C4-2B (cell line): ENCODE measurements at regions not wholly inside any gene's neighbourhood (a gene's known extent, or its start where the extent isn't known, plus 50 kb on each side); places are given as distances from the start of the nearest gene placed in this dataset.

ENCODE experiments used
- ZFX ChIP-seq: fragments of 450-650 bp; IDR thresholded peaks from 2 replicates; pipeline ENCODE4 v1.6.1; 2017
- TF ChIP-seq, protein P1 (sequence below): fragments of 450-650 bp; conservative IDR thresholded peaks from 2 replicates; pipeline ENCODE4 v1.5.1; 2017; ENCODE audit warnings: mild to moderate bottlenecking

DNA sequence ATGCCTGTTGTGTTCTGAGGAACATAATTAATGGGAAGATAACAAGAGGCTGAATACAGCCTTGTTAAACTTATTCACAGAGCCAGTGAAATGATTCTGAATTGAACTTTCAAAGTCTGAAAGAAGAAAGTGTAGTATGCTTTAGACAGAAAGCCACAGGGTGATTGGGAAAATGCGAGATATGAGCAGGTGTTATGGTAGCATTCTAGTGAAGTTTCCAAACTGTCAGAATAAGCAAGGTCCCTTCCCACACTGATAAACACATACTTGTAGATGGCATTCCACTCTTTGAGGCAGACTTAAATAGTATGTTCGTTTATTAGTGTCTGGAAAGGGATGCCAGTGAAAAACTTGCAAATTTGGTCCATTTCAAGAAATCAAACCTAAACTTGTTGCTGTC lies 70.5 kb upstream of the ITPRID2 start:
- TF ChIP-seq, protein P1, sequence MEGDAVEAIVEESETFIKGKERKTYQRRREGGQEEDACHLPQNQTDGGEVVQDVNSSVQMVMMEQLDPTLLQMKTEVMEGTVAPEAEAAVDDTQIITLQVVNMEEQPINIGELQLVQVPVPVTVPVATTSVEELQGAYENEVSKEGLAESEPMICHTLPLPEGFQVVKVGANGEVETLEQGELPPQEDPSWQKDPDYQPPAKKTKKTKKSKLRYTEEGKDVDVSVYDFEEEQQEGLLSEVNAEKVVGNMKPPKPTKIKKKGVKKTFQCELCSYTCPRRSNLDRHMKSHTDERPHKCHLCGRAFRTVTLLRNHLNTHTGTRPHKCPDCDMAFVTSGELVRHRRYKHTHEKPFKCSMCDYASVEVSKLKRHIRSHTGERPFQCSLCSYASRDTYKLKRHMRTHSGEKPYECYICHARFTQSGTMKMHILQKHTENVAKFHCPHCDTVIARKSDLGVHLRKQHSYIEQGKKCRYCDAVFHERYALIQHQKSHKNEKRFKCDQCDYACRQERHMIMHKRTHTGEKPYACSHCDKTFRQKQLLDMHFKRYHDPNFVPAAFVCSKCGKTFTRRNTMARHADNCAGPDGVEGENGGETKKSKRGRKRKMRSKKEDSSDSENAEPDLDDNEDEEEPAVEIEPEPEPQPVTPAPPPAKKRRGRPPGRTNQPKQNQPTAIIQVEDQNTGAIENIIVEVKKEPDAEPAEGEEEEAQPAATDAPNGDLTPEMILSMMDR: no peak
- no peak for TF ChIP-seq ZFX
